HEK293T (cell line): ENCODE measurements at regions not wholly inside any gene's neighbourhood (a gene's known extent, or its start where the extent isn't known, plus 50 kb on each side); places are given as distances from the start of the nearest gene placed in this dataset.

Experiments used
- ARNT ChIP-seq: fragments of 450-650 bp; IDR thresholded peaks from 2 replicates; pipeline ENCODE4 v1.6.1; 2017; ENCODE audit warnings: mild to moderate bottlenecking
- BHLHE40 ChIP-seq: fragments of 450-650 bp; IDR thresholded peaks from 2 replicates; pipeline ENCODE4 v1.6.1; 2016; ENCODE audit warnings: mild to moderate bottlenecking, moderate library complexity, borderline replicate concordance
- FOXK2 ChIP-seq: fragments of 450-650 bp; IDR thresholded peaks from 2 replicates; pipeline ENCODE4 v1.6.1; 2016; ENCODE audit warnings: mild to moderate bottlenecking
- FOXM1 ChIP-seq: fragments of 450-650 bp; IDR thresholded peaks from 2 replicates; pipeline ENCODE4 v1.6.1; 2017; ENCODE audit warnings: mild to moderate bottlenecking, borderline replicate concordance
- HDGF ChIP-seq: fragments of 450-650 bp; IDR thresholded peaks from 2 replicates; pipeline ENCODE4 v1.6.1; 2017; ENCODE audit warnings: antibody characterized with exemption, borderline replicate concordance
- NFRKB ChIP-seq: fragments of 450-650 bp; IDR thresholded peaks from 2 replicates; pipeline ENCODE4 v1.6.1; 2016; ENCODE audit warnings: mild to moderate bottlenecking, moderate library complexity
- PKNOX1 ChIP-seq: fragments of 450-650 bp; IDR thresholded peaks from 2 replicates; pipeline ENCODE4 v1.6.1; 2016
- SP1 ChIP-seq: fragments of 450-650 bp; IDR thresholded peaks from 2 replicates; pipeline ENCODE4 v1.6.1; 2017

GRCh38 chr15:98439523-98439942 is 208.8 kb upstream of the IGF1R start:
- TF ChIP-seq FOXK2 (no peak), SP1 (no peak), ARNT (no peak), FOXM1 (no peak), HDGF (no peak), PKNOX1 (no peak), NFRKB (no peak), BHLHE40 (no peak)
